Sigmoid colon (tissue), 4 donors: ENCODE measurements at regions not wholly inside any gene's neighbourhood (a gene's known extent, or its start where the extent isn't known, plus 50 kb on each side); places are given as distances from the start of the nearest gene placed in this dataset.

ENCODE experiments used
- EP300 ChIP-seq, 4 donors: sonication (generic); formaldehyde crosslinking; IDR thresholded peaks; one replicate each; pipeline ENCODE4 v1.6.1; 2017; ENCODE audit warnings: antibody characterized with exemption in 4 of 4
- POLR2A ChIP-seq, 2 donors: fragments of 450-650 bp; IDR thresholded peaks; one replicate each; pipeline ENCODE4 v1.6.1; 2016; ENCODE audit warnings: antibody characterized with exemption in 2 of 2, mild to moderate bottlenecking in 2 of 2, moderate library complexity in 2 of 2
- POLR2AphosphoS5 ChIP-seq, 4 donors: sonication (generic); formaldehyde crosslinking; IDR thresholded peaks; one replicate each; pipeline ENCODE4 v1.6.1; 2017; ENCODE audit warnings: antibody characterized with exemption in 4 of 4
- TF ChIP-seq, protein P1 (sequence below), 4 experiments: fragments of 450-650 bp in 3 of 4; fragments of 200-600 bp in 1 of 4; IDR thresholded peaks; one replicate each; pipeline ENCODE4 v1.5.1; 2016 to 2019; ENCODE audit warnings: antibody characterized with exemption in 4 of 4, mild to moderate bottlenecking in 3 of 4, moderate library complexity in 2 of 4

DNA sequence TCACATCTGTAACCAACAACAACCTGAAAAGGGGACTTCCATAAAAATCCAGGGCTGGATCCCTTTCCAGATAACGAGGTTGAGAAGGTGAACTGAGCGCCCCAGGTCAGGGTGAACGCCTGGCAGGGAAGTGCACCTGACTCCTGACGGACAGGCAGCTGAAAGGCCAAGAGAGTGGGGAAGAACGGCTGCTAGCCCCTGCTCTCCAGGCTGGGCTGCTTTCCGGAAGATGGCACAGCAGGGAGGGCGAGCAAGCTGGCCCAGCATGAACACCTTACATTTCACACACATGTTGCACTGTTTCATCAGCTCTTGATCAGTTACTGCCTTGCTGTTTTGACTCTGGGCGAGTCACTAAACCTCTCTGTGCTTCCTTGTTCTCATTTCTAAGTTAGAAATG lies 127.2 kb upstream of the IQSEC1 start:
- TF ChIP-seq, protein P1, sequence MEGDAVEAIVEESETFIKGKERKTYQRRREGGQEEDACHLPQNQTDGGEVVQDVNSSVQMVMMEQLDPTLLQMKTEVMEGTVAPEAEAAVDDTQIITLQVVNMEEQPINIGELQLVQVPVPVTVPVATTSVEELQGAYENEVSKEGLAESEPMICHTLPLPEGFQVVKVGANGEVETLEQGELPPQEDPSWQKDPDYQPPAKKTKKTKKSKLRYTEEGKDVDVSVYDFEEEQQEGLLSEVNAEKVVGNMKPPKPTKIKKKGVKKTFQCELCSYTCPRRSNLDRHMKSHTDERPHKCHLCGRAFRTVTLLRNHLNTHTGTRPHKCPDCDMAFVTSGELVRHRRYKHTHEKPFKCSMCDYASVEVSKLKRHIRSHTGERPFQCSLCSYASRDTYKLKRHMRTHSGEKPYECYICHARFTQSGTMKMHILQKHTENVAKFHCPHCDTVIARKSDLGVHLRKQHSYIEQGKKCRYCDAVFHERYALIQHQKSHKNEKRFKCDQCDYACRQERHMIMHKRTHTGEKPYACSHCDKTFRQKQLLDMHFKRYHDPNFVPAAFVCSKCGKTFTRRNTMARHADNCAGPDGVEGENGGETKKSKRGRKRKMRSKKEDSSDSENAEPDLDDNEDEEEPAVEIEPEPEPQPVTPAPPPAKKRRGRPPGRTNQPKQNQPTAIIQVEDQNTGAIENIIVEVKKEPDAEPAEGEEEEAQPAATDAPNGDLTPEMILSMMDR (IDR thresholded peaks at IDR 0.05), result no peak
- TF ChIP-seq POLR2A (IDR thresholded peaks at IDR 0.05) (no peak), EP300 (IDR thresholded peaks at IDR 0.05) (no peak), POLR2AphosphoS5 (IDR thresholded peaks at IDR 0.05) (no peak)
